Right atrium auricular region (tissue), 2 donors: ENCODE measurements at regions not wholly inside any gene's neighbourhood (a gene's known extent, or its start where the extent isn't known, plus 50 kb on each side); places are given as distances from the start of the nearest gene placed in this dataset.

ENCODE experiments used
- DNase-seq: peaks from one replicate; pipeline ENCODE4 v3.0.0-alpha.2; 2019; ENCODE audit warnings: low spot score
- H3K27ac ChIP-seq, 2 donors: fragments of 200-600 bp; sonication (generic); 1 replicate in 1 of 2; 2 replicates in 1 of 2; pipeline ENCODE4 v1.5.1; 2016 to 2019
- H3K27me3 ChIP-seq, 2 donors: fragments of 200-600 bp; sonication (generic); one replicate each; pipeline versions ENCODE4 v1.5.1 to v1.6.0; 2017 to 2019
- H3K36me3 ChIP-seq: fragments of 200-600 bp; sonication (generic); one replicate; pipeline ENCODE4 v1.5.1; 2016
- H3K4me1 ChIP-seq, 2 donors: fragments of 200-600 bp; sonication (generic); one replicate each; pipeline versions ENCODE4 v1.5.1 to v1.6.0; 2017 to 2019
- H3K4me3 ChIP-seq, 2 donors: fragments of 200-600 bp; sonication (generic); 1 replicate in 1 of 2; 2 replicates in 1 of 2; pipeline ENCODE4 v1.5.1; 2017 to 2019; ENCODE audit warnings: mild to moderate bottlenecking in 1 of 2, moderate library complexity in 1 of 2
- H3K9me3 ChIP-seq, 2 donors: fragments of 200-600 bp; sonication (generic); one replicate each; pipeline ENCODE4 v1.5.1; 2019
- CTCF ChIP-seq, 2 donors: fragments of 200-600 bp; sonication (generic); IDR thresholded peaks; one replicate each; pipeline ENCODE4 v1.5.1; 2019; ENCODE audit warnings: antibody characterized with exemption in 2 of 2

- H3K36me3 ChIP-seq: no peaks in the 10 kb centered on the region
- peaks cover 0 to 23% of the 10 kb centered on the region in 2 donors for H3K4me1 ChIP-seq
- DNase-seq: no peak
- no peak overlapping the region for H3K4me3 ChIP-seq
- no peak for TF ChIP-seq CTCF (IDR thresholded peaks at IDR 0.05)
- H3K27me3 ChIP-seq: no peaks in the 10 kb centered on the region
- no peaks in the 10 kb centered on the region for H3K9me3 ChIP-seq
- peak overlapping the region in 1 of 2 donors; percentile 25 for H3K27ac ChIP-seq
Measured at GRCh38 chr7:25707768-25708620, 444.0 kb upstream of the NFE2L3 start.

- Histone ChIP-seq H3K9me3 (no peaks in the 10 kb centered on the region), H3K36me3 (no peaks in the 10 kb centered on the region), H3K27ac (no peak overlapping the region), H3K4me1 (peaks cover 0 to 27% of the 10 kb centered on the region in 2 donors), H3K4me3 (no peak overlapping the region), H3K27me3 (no peaks in the 10 kb centered on the region)
- DNase-seq: no peak
- TF ChIP-seq CTCF (IDR thresholded peaks at IDR 0.05): no peak
Measured at GRCh38 chr7:25710959-25711358, 441.0 kb upstream of the NFE2L3 start.

GRCh38 chr7:25711940-25712339 lies 440.1 kb upstream of the NFE2L3 start:
- peaks cover 0 to 27% of the 10 kb centered on the region in 2 donors for H3K4me1 ChIP-seq
- H3K27ac ChIP-seq: peak overlapping the region; percentile 17 to 27
- no peak overlapping the region for H3K4me3 ChIP-seq
- no peaks in the 10 kb centered on the region for H3K27me3 ChIP-seq
- H3K9me3 ChIP-seq: no peaks in the 10 kb centered on the region
- no peak for TF ChIP-seq CTCF (IDR thresholded peaks at IDR 0.05)
- no peaks in the 10 kb centered on the region for H3K36me3 ChIP-seq
- DNase-seq: no peak

- DNase-seq: no peak
- Histone ChIP-seq H3K27ac (peak overlapping the region in 1 of 2 donors; percentile 27), H3K4me3 (no peak overlapping the region), H3K9me3 (no peaks in the 10 kb centered on the region), H3K4me1 (peaks cover 0 to 27% of the 10 kb centered on the region in 2 donors), H3K27me3 (no peaks in the 10 kb centered on the region), H3K36me3 (no peaks in the 10 kb centered on the region)
- TF ChIP-seq CTCF (IDR thresholded peaks at IDR 0.05): no peak
Measured at GRCh38 chr7:25712500-25712899, 439.5 kb upstream of the NFE2L3 start.

GRCh38 chr7:25714013-25714412 lies 438.0 kb upstream of the NFE2L3 start:
- Histone ChIP-seq H3K4me1 (peaks cover 0 to 20% of the 10 kb centered on the region in 2 donors), H3K27me3 (no peaks in the 10 kb centered on the region), H3K36me3 (no peaks in the 10 kb centered on the region), H3K4me3 (no peak overlapping the region), H3K27ac (no peak overlapping the region), H3K9me3 (no peaks in the 10 kb centered on the region)
- no peak for TF ChIP-seq CTCF (IDR thresholded peaks at IDR 0.05)
- DNase-seq: no peak
